SK-N-MC (cell line): ENCODE measurements at regions not wholly inside any gene's neighbourhood (a gene's known extent, or its start where the extent isn't known, plus 50 kb on each side); places are given as distances from the start of the nearest gene placed in this dataset.

Experiments used
- EZH2 ChIP-seq: fragments of 200-600 bp; sonication (generic); IDR thresholded peaks from one replicate; pipeline ENCODE4 v1.6.1; 2017; ENCODE audit warnings: antibody characterized with exemption
- FOXP2 ChIP-seq: optimal IDR thresholded peaks from 2 replicates; pipeline ENCODE3; 2011; ENCODE audit warnings: mild to moderate bottlenecking, moderate library complexity; ENCODE audit not compliant: insufficient read depth; ENCODE audit errors: extremely low read length, control extremely low read depth
- POLR2AphosphoS5 ChIP-seq: IDR thresholded peaks from 2 replicates; pipeline ENCODE4 v1.6.1; 2012; ENCODE audit warnings: mild to moderate bottlenecking, low read depth, low read length, borderline replicate concordance

DNA sequence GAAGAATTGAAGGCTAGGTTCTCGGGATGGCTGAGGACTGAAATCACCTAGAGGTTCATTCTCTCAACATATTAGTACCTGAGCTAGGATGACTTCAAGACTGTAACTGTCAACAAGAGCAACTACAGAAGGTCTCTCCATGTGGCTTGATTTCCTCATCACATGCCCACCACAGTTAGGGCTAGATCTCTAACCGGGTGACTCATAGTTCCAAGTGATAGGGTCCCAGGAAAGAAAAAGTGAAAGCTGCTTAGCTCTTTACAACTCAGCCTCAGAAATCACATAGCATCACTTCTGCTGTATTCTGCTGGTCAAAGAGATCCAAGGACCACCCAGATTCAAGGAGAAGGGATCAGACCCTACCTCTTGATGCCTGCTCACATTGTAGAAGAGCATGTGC is 165.4 kb upstream of the AGTR1 start:
- no peak for TF ChIP-seq EZH2
- TF ChIP-seq POLR2AphosphoS5, result no peak
- no peak for TF ChIP-seq FOXP2
